Limb (tissue), 2 donors: ENCODE measurements at regions not wholly inside any gene's neighbourhood (a gene's known extent, or its start where the extent isn't known, plus 50 kb on each side); places are given as distances from the start of the nearest gene placed in this dataset.
A peak's percentile ranks its signal among the peaks of the same experiment; 100 is the strongest.

ENCODE experiments used
- DNase-seq, 2 donors: peaks; one replicate each; pipeline ENCODE4 v3.0.0-alpha.2; 2016; ENCODE audit errors: extremely low spot score in 2 of 2

GRCh38 chr15:77843546-77843945 is 210.8 kb upstream of the LINGO1 start:
- no peak for DNase-seq

- peak in 1 of 2 donors; percentile 16 for DNase-seq
Measured at GRCh38 chr15:77840991-77841775, 208.5 kb upstream of the LINGO1 start.

GRCh38 chr15:77839970-77840905 is 207.5 kb upstream of the LINGO1 start:
- peak in 1 of 2 donors; percentile 20 for DNase-seq

GRCh38 chr15:77839456-77839855 is 206.7 kb upstream of the LINGO1 start:
- DNase-seq, result peak in 1 of 2 donors; percentile 17

GRCh38 chr15:77838595-77838994 is 205.9 kb upstream of the LINGO1 start:
- DNase-seq, result peak in 1 of 2 donors; percentile 10

- DNase-seq, result peak in 1 of 2 donors; percentile 27
Measured at GRCh38 chr15:77838061-77838460, 205.3 kb upstream of the LINGO1 start.

GRCh38 chr15:77837649-77838025 is 204.9 kb upstream of the LINGO1 start:
- DNase-seq, result no peak

- DNase-seq, result peak in 1 of 2 donors; percentile 14
Measured at GRCh38 chr15:77836906-77837648, 204.4 kb upstream of the LINGO1 start.

- DNase-seq, result peak in 1 of 2 donors; percentile 25
Measured at GRCh38 chr15:77836121-77836692, 203.5 kb upstream of the LINGO1 start.

- DNase-seq, result no peak
Measured at GRCh38 chr15:77834276-77834990, 201.7 kb upstream of the LINGO1 start.

GRCh38 chr15:77832874-77833273 is 200.2 kb upstream of the LINGO1 start:
- no peak for DNase-seq

- peak in 1 of 2 donors; percentile 29 for DNase-seq
Measured at GRCh38 chr15:77831986-77832385, 199.3 kb upstream of the LINGO1 start.

GRCh38 chr15:77830051-77830468 is 197.3 kb upstream of the LINGO1 start:
- DNase-seq, result peak in 1 of 2 donors; percentile 31

- peak in 1 of 2 donors; percentile 15 for DNase-seq
Measured at GRCh38 chr15:77829331-77829730, 196.6 kb upstream of the LINGO1 start.

GRCh38 chr15:77827860-77828259 is 195.1 kb upstream of the LINGO1 start:
- DNase-seq, result peak in 1 of 2 donors; percentile 11

- DNase-seq, result peak in 1 of 2 donors; percentile 27
Measured at GRCh38 chr15:77826006-77826695, 193.4 kb upstream of the LINGO1 start.

GRCh38 chr15:77825546-77825945 is 192.8 kb upstream of the LINGO1 start:
- DNase-seq, result peak in 1 of 2 donors; percentile 22

- no peak for DNase-seq
Measured at GRCh38 chr15:77825252-77825542, 192.5 kb upstream of the LINGO1 start.

GRCh38 chr15:77824361-77825251 is 191.9 kb upstream of the LINGO1 start:
- no peak for DNase-seq
